GM18951 (cell line): ENCODE measurements at regions not wholly inside any gene's neighbourhood (a gene's known extent, or its start where the extent isn't known, plus 50 kb on each side); places are given as distances from the start of the nearest gene placed in this dataset.

Source experiments
- POLR2A ChIP-seq: IDR thresholded peaks from 4 replicates; pipeline ENCODE4 v1.6.1; 2011; ENCODE audit warnings: mild to moderate bottlenecking; ENCODE audit not compliant: insufficient read length, insufficient read depth; ENCODE audit errors: extremely low read depth
- in situ Hi-C: fragments of 300-500 bp; cut with MboI; formaldehyde crosslinking; loops from one replicate; pipeline ENCODE4 v1.12.0; 2022; ENCODE audit warnings: low sequenced_read_pairs, mixed read lengths, inconsistent platforms; ENCODE audit not compliant: unreplicated experiment

- in situ Hi-C loops: loop anchor here (25.0 kb wide), 1 partner anchor 1075 kb away; no protein-coding TSS in a partner anchor
- TF ChIP-seq POLR2A: no peak
These were observed 50.8 kb upstream of the LY86 start for GRCh38 chr6:6537488-6538260.

GRCh38 chr6:6538261-6538660, 50.3 kb upstream of the LY86 start:
- in situ Hi-C loops: loop anchor here (25.0 kb wide), 1 partner anchor 1076 kb away; no protein-coding TSS in a partner anchor
- no peak for TF ChIP-seq POLR2A
